ENCODE measurements at regions not wholly inside any gene's neighbourhood (a gene's known extent, or its start where the extent isn't known, plus 50 kb on each side); places are given as distances from the start of the nearest gene placed in this dataset.
"Not testable (repeated sequence)": the region's sequence is repeated elsewhere in the genome, so short reads cannot be mapped to it uniquely, and the experiment has no call there.

- no peaks in the 10 kb centered on the region for H3K27me3 ChIP-seq (ENCODE audit: control insufficient read depth, insufficient read depth)
- DNase-seq (no peak), ATAC-seq (no peak)
- no peak overlapping the region for H3K27ac ChIP-seq (ENCODE audit: low read length)
- no peak overlapping the region for H3K4me3 ChIP-seq (ENCODE audit: low read length)
- intact Hi-C loops (cut with DNase I): no loop called here
- no peaks in the 10 kb centered on the region for H3K9me3 ChIP-seq (ENCODE audit: control insufficient read depth, low read length)
- H3K4me1 ChIP-seq (ENCODE audit: control insufficient read depth, insufficient read depth, low read length): no peaks in the 10 kb centered on the region
Measured at GRCh38 chr22:33139937-33140336, 81.8 kb upstream of the SYN3 start.

GRCh38 chr22:33138333-33138732, 80.2 kb upstream of the SYN3 start:
- WGBS: 45% methylated on average over 5 of the region's 5 CpGs
- ATAC-seq; intact Hi-C loops (cut with DNase I); DNase-seq; H3K4me3 ChIP-seq (ENCODE audit: low read length); H3K27ac ChIP-seq (ENCODE audit: low read length); H3K9me3 ChIP-seq (ENCODE audit: control insufficient read depth, low read length); H3K4me1 ChIP-seq (ENCODE audit: control insufficient read depth, insufficient read depth, low read length); H3K27me3 ChIP-seq (ENCODE audit: control insufficient read depth, insufficient read depth): not testable (repeated sequence)

- 86% methylated on average over 9 of the region's 9 CpGs for WGBS
- H3K9me3 ChIP-seq (ENCODE audit: control insufficient read depth, low read length): no peaks in the 10 kb centered on the region
- intact Hi-C loops (cut with DNase I): no loop called here
Measured at GRCh38 chr22:33130473-33130872, 72.3 kb upstream of the SYN3 start.

GRCh38 chr22:33129621-33130020, 71.4 kb upstream of the SYN3 start:
- intact Hi-C loops (cut with DNase I): no loop called here
- Histone ChIP-seq H3K27ac (ENCODE audit: low read length) (no peak overlapping the region), H3K4me1 (ENCODE audit: control insufficient read depth, insufficient read depth, low read length) (no peaks in the 10 kb centered on the region), H3K4me3 (ENCODE audit: low read length) (no peak overlapping the region), H3K27me3 (ENCODE audit: control insufficient read depth, insufficient read depth) (peaks cover 2% of the 10 kb centered on the region), H3K9me3 (ENCODE audit: control insufficient read depth, low read length) (no peaks in the 10 kb centered on the region)
- DNase-seq: no peak
- no peak for ATAC-seq
- WGBS: 34% methylated on average over 10 of the region's 10 CpGs

More at GRCh38 chr22:33130473-33130872, 72.3 kb upstream of the SYN3 start:
- ATAC-seq (no peak), DNase-seq (no peak)
- Histone ChIP-seq H3K27me3 (ENCODE audit: control insufficient read depth, insufficient read depth) (peaks cover 2% of the 10 kb centered on the region), H3K4me1 (ENCODE audit: control insufficient read depth, insufficient read depth, low read length) (no peaks in the 10 kb centered on the region), H3K27ac (ENCODE audit: low read length) (no peak overlapping the region), H3K4me3 (ENCODE audit: low read length) (no peak overlapping the region)

- intact Hi-C loops (cut with DNase I): no loop called here
- H3K4me1 ChIP-seq (ENCODE audit: control insufficient read depth, insufficient read depth, low read length): no peaks in the 10 kb centered on the region
- no peak overlapping the region for H3K27ac ChIP-seq (ENCODE audit: low read length)
- DNase-seq (no peak), ATAC-seq (no peak)
- H3K9me3 ChIP-seq (ENCODE audit: control insufficient read depth, low read length): no peaks in the 10 kb centered on the region
- peaks cover 2% of the 10 kb centered on the region for H3K27me3 ChIP-seq (ENCODE audit: control insufficient read depth, insufficient read depth)
- no peak overlapping the region for H3K4me3 ChIP-seq (ENCODE audit: low read length)
- 11% methylated on average over 3 of the region's 3 CpGs for WGBS
Measured at GRCh38 chr22:33126881-33127280, 68.7 kb upstream of the SYN3 start.

GRCh38 chr22:33124471-33124870, 66.3 kb upstream of the SYN3 start:
- ATAC-seq: no peak
- 73% methylated on average over 4 of the region's 4 CpGs for WGBS
- intact Hi-C loops (cut with DNase I): no loop called here

GRCh38 chr22:33122439-33122838, 64.3 kb upstream of the SYN3 start:
- H3K27me3 ChIP-seq (ENCODE audit: control insufficient read depth, insufficient read depth); H3K4me3 ChIP-seq (ENCODE audit: low read length); intact Hi-C loops (cut with DNase I); DNase-seq; H3K9me3 ChIP-seq (ENCODE audit: control insufficient read depth, low read length); ATAC-seq; H3K4me1 ChIP-seq (ENCODE audit: control insufficient read depth, insufficient read depth, low read length); H3K27ac ChIP-seq (ENCODE audit: low read length): not testable (repeated sequence)
- WGBS: 96% methylated on average over 5 of the region's 5 CpGs

More at GRCh38 chr22:33124471-33124870, 66.3 kb upstream of the SYN3 start:
- no peak for DNase-seq
- Histone ChIP-seq H3K4me3 (ENCODE audit: low read length) (no peak overlapping the region), H3K4me1 (ENCODE audit: control insufficient read depth, insufficient read depth, low read length) (no peaks in the 10 kb centered on the region), H3K9me3 (ENCODE audit: control insufficient read depth, low read length) (no peaks in the 10 kb centered on the region), H3K27me3 (ENCODE audit: control insufficient read depth, insufficient read depth) (peaks cover 2% of the 10 kb centered on the region), H3K27ac (ENCODE audit: low read length) (no peak overlapping the region)

GRCh38 chr22:33119044-33119443, 60.9 kb upstream of the SYN3 start:
- 87% methylated on average over 2 of the region's 2 CpGs for WGBS
- Histone ChIP-seq H3K4me1 (ENCODE audit: control insufficient read depth, insufficient read depth, low read length) (no peaks in the 10 kb centered on the region), H3K9me3 (ENCODE audit: control insufficient read depth, low read length) (no peaks in the 10 kb centered on the region), H3K4me3 (ENCODE audit: low read length) (no peak overlapping the region), H3K27me3 (ENCODE audit: control insufficient read depth, insufficient read depth) (no peaks in the 10 kb centered on the region), H3K27ac (ENCODE audit: low read length) (no peak overlapping the region)
- DNase-seq: no peak
- intact Hi-C loops (cut with DNase I): no loop called here
- ATAC-seq: no peak

- Histone ChIP-seq H3K4me1 (ENCODE audit: control insufficient read depth, insufficient read depth, low read length) (no peaks in the 10 kb centered on the region), H3K27ac (ENCODE audit: low read length) (no peak overlapping the region), H3K4me3 (ENCODE audit: low read length) (no peak overlapping the region), H3K27me3 (ENCODE audit: control insufficient read depth, insufficient read depth) (no peaks in the 10 kb centered on the region), H3K9me3 (ENCODE audit: control insufficient read depth, low read length) (no peaks in the 10 kb centered on the region)
- no peak for ATAC-seq
- no peak for DNase-seq
- intact Hi-C loops (cut with DNase I): no loop called here
Measured at GRCh38 chr22:33117821-33118220, 59.6 kb upstream of the SYN3 start.

GRCh38 chr22:33116841-33117547, 58.8 kb upstream of the SYN3 start:
- Histone ChIP-seq H3K27me3 (ENCODE audit: control insufficient read depth, insufficient read depth) (no peaks in the 10 kb centered on the region), H3K4me1 (ENCODE audit: control insufficient read depth, insufficient read depth, low read length) (no peaks in the 10 kb centered on the region), H3K27ac (ENCODE audit: low read length) (no peak overlapping the region), H3K4me3 (ENCODE audit: low read length) (no peak overlapping the region), H3K9me3 (ENCODE audit: control insufficient read depth, low read length) (no peaks in the 10 kb centered on the region)
- ATAC-seq: no peak
- no peak for DNase-seq
- intact Hi-C loops (cut with DNase I): no loop called here
- 68% methylated on average over 2 of the region's 2 CpGs for WGBS

GRCh38 chr22:33114565-33114964, 56.4 kb upstream of the SYN3 start:
- intact Hi-C loops (cut with DNase I): no loop called here
- Histone ChIP-seq H3K27ac (ENCODE audit: low read length) (no peak overlapping the region), H3K27me3 (ENCODE audit: control insufficient read depth, insufficient read depth) (no peaks in the 10 kb centered on the region), H3K9me3 (ENCODE audit: control insufficient read depth, low read length) (no peaks in the 10 kb centered on the region), H3K4me1 (ENCODE audit: control insufficient read depth, insufficient read depth, low read length) (no peaks in the 10 kb centered on the region), H3K4me3 (ENCODE audit: low read length) (no peak overlapping the region)
- no peak for ATAC-seq
- no peak for DNase-seq

- DNase-seq: no peak
- Histone ChIP-seq H3K27ac (ENCODE audit: low read length) (no peak overlapping the region), H3K4me1 (ENCODE audit: control insufficient read depth, insufficient read depth, low read length) (no peaks in the 10 kb centered on the region), H3K27me3 (ENCODE audit: control insufficient read depth, insufficient read depth) (no peaks in the 10 kb centered on the region), H3K9me3 (ENCODE audit: control insufficient read depth, low read length) (no peaks in the 10 kb centered on the region), H3K4me3 (ENCODE audit: low read length) (no peak overlapping the region)
- 6% methylated on average over 1 of the region's 1 CpG for WGBS
- intact Hi-C loops (cut with DNase I): no loop called here
- no peak for ATAC-seq
Measured at GRCh38 chr22:33112580-33112979, 54.4 kb upstream of the SYN3 start.
